Fibroblast of lung (primary cell): ENCODE measurements at regions not wholly inside any gene's neighbourhood (a gene's known extent, or its start where the extent isn't known, plus 50 kb on each side); places are given as distances from the start of the nearest gene placed in this dataset.
A peak's percentile ranks its signal among the peaks of the same experiment; 100 is the strongest.
"Not testable (repeated sequence)": the region's sequence is repeated elsewhere in the genome, so short reads cannot be mapped to it uniquely, and the experiment has no call there.

Source experiments
- DNase-seq, 2 donors: peaks; one replicate each; pipeline versions ENCODE4 v3.0.0 to v3.0.0-alpha.2; 2010; ENCODE audit warnings: low read depth in 2 of 2
- H2AFZ ChIP-seq: 2 replicates; pipeline ENCODE4 v1.5.1; 2012; ENCODE audit warnings: low read length, control low read depth, inconsistent platforms
- H3K27ac ChIP-seq: 2 replicates; pipeline ENCODE4 v1.5.1; 2011; ENCODE audit warnings: low read length, control low read depth; ENCODE audit not compliant: insufficient read depth
- H3K27me3 ChIP-seq: 2 replicates; pipeline ENCODE4 v1.5.1; 2011; ENCODE audit warnings: mild to moderate bottlenecking, low read length; ENCODE audit not compliant: control insufficient read depth, insufficient read depth
- H3K36me3 ChIP-seq: 2 replicates; pipeline ENCODE4 v1.5.1; 2011; ENCODE audit warnings: low read length; ENCODE audit not compliant: control insufficient read depth, insufficient read depth
- H3K4me1 ChIP-seq: 2 replicates; pipeline ENCODE4 v1.5.1; 2011; ENCODE audit warnings: low read length; ENCODE audit not compliant: control insufficient read depth, insufficient read depth; ENCODE audit errors: extremely low read depth
- H3K4me2 ChIP-seq: 2 replicates; pipeline ENCODE4 v1.5.1; 2011; ENCODE audit warnings: low read length, control low read depth; ENCODE audit not compliant: insufficient read depth; ENCODE audit errors: extremely low read depth
- H3K4me3 ChIP-seq, 4 experiments: fragments of 200-600 bp in 1 of 4; sonication (generic) in 1 of 4; replicated peaks in 1 of 4; 2 replicates each; pipeline ENCODE4 v1.5.1; 2011 to 2016; ENCODE audit warnings: low read length in 4 of 4, low read depth in 3 of 4, mild to moderate bottlenecking in 3 of 4, control low read depth in 2 of 4, inconsistent platforms in 1 of 4, mixed read lengths in 1 of 4; ENCODE audit not compliant: insufficient read depth in 1 of 4; ENCODE audit errors: control extremely low read depth in 1 of 4
- H3K79me2 ChIP-seq: 2 replicates; pipeline ENCODE4 v1.5.1; 2012; ENCODE audit warnings: mild to moderate bottlenecking, low read length, inconsistent platforms; ENCODE audit not compliant: control insufficient read depth, insufficient read depth
- H3K9ac ChIP-seq: 2 replicates; pipeline ENCODE4 v1.5.1; 2011; ENCODE audit warnings: mild to moderate bottlenecking, low read length, control low read depth; ENCODE audit not compliant: insufficient read depth
- H3K9me3 ChIP-seq: 2 replicates; pipeline ENCODE4 v1.5.1; 2012; ENCODE audit warnings: low read depth, low read length; ENCODE audit not compliant: control insufficient read depth, insufficient read depth
- H4K20me1 ChIP-seq: 2 replicates; pipeline ENCODE4 v1.5.1; 2011; ENCODE audit warnings: low read length; ENCODE audit not compliant: control insufficient read depth, insufficient read depth; ENCODE audit errors: extremely low read depth
- EZH2 ChIP-seq: IDR thresholded peaks from 2 replicates; pipeline ENCODE4 v1.5.1; 2012; ENCODE audit warnings: low read length, control low read depth, mild to moderate bottlenecking; ENCODE audit errors: missing control alignments
- TF ChIP-seq, protein P1 (sequence below), 2 donors: IDR thresholded peaks in 1 of 2; conservative IDR thresholded peaks in 1 of 2; 1 replicate in 1 of 2; 2 replicates in 1 of 2; pipeline ENCODE4 v1.5.1; 2011 to 2012; ENCODE audit warnings: low read length in 2 of 2, control low read depth in 1 of 2, inconsistent platforms in 1 of 2, low read depth in 1 of 2, mild to moderate bottlenecking in 1 of 2

DNA sequence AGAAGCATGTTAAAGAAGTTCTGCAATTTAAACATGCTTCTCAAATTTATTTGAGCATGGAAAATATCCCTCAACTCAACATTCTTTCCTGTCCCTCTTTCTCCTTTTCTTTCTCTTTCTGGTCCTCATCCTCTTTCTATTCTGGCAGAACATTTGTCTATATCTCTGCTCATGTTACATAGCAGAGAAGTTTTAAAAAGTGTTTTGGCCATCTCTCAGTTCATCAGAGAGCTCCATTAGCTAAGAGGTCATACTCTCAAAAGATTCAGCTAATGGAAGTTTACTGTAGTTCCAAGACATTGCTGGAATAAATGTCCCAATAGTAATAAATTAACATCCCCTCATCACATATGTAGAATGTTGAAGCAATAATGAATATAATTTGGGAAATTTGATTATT, 53.5 kb downstream of the XCL2 start:
- H3K27me3 ChIP-seq: no peaks in the 10 kb centered on the region
- TF ChIP-seq, protein P1, sequence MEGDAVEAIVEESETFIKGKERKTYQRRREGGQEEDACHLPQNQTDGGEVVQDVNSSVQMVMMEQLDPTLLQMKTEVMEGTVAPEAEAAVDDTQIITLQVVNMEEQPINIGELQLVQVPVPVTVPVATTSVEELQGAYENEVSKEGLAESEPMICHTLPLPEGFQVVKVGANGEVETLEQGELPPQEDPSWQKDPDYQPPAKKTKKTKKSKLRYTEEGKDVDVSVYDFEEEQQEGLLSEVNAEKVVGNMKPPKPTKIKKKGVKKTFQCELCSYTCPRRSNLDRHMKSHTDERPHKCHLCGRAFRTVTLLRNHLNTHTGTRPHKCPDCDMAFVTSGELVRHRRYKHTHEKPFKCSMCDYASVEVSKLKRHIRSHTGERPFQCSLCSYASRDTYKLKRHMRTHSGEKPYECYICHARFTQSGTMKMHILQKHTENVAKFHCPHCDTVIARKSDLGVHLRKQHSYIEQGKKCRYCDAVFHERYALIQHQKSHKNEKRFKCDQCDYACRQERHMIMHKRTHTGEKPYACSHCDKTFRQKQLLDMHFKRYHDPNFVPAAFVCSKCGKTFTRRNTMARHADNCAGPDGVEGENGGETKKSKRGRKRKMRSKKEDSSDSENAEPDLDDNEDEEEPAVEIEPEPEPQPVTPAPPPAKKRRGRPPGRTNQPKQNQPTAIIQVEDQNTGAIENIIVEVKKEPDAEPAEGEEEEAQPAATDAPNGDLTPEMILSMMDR (conservative IDR thresholded peaks at IDR 0.05 in 1 of 2, IDR thresholded peaks at IDR 0.05 in 1 of 2; ENCODE audit: low read depth in 1 of 2, low read length in 2 of 2): no peak
- no peak for TF ChIP-seq EZH2
- no peak overlapping the region for H2AFZ ChIP-seq
- no peak overlapping the region for H3K4me2 ChIP-seq
- DNase-seq: no peak
- H3K36me3 ChIP-seq: no peaks in the 10 kb centered on the region
- no peak overlapping the region for H3K4me3 ChIP-seq
- H4K20me1 ChIP-seq: no peaks in the 10 kb centered on the region
- H3K9me3 ChIP-seq: no peaks in the 10 kb centered on the region
- no peak overlapping the region for H3K27ac ChIP-seq
- H3K4me1 ChIP-seq: no peaks in the 10 kb centered on the region
- no peak overlapping the region for H3K9ac ChIP-seq
- H3K79me2 ChIP-seq: no peaks in the 10 kb centered on the region

GRCh38 chr1:168488138-168488537, 55.7 kb downstream of the XCL2 start:
- TF ChIP-seq, protein P1 (conservative IDR thresholded peaks at IDR 0.05 in 1 of 2, IDR thresholded peaks at IDR 0.05 in 1 of 2; ENCODE audit: low read depth in 1 of 2, low read length in 2 of 2): no peak
- no peak for TF ChIP-seq EZH2
- no peaks in the 10 kb centered on the region for H3K27me3 ChIP-seq
- H3K4me3 ChIP-seq: no peak overlapping the region
- H3K4me2 ChIP-seq: no peak overlapping the region
- H2AFZ ChIP-seq: no peak overlapping the region
- H3K4me1 ChIP-seq: peaks cover 4% of the 10 kb centered on the region
- no peaks in the 10 kb centered on the region for H3K36me3 ChIP-seq
- no peak overlapping the region for H3K9ac ChIP-seq
- H4K20me1 ChIP-seq: no peaks in the 10 kb centered on the region
- peak; percentile 63 to 76 for DNase-seq
- H3K27ac ChIP-seq: no peak overlapping the region
- H3K9me3 ChIP-seq: no peaks in the 10 kb centered on the region
- no peaks in the 10 kb centered on the region for H3K79me2 ChIP-seq

GRCh38 chr1:168486820-168487219, 57.0 kb downstream of the XCL2 start:
- H3K36me3 ChIP-seq, H2AFZ ChIP-seq, H3K4me3 ChIP-seq, H3K9ac ChIP-seq, H4K20me1 ChIP-seq, DNase-seq, H3K4me2 ChIP-seq, H3K27me3 ChIP-seq, H3K79me2 ChIP-seq, H3K27ac ChIP-seq, H3K9me3 ChIP-seq, H3K4me1 ChIP-seq: not testable (repeated sequence)
